HG03342 (cell line): ENCODE measurements at regions not wholly inside any gene's neighbourhood (a gene's known extent, or its start where the extent isn't known, plus 50 kb on each side); places are given as distances from the start of the nearest gene placed in this dataset.
"Not testable (repeated sequence)": the region's sequence is repeated elsewhere in the genome, so short reads cannot be mapped to it uniquely, and the experiment has no call there.

Experiments
- ATAC-seq: cut with Tn5 transposase; IDR thresholded peaks from one replicate; pipeline ENCODE4 v1.9.1; 2021; ENCODE audit warnings: mild to moderate bottlenecking, moderate library complexity; ENCODE audit not compliant: unreplicated experiment

DNA sequence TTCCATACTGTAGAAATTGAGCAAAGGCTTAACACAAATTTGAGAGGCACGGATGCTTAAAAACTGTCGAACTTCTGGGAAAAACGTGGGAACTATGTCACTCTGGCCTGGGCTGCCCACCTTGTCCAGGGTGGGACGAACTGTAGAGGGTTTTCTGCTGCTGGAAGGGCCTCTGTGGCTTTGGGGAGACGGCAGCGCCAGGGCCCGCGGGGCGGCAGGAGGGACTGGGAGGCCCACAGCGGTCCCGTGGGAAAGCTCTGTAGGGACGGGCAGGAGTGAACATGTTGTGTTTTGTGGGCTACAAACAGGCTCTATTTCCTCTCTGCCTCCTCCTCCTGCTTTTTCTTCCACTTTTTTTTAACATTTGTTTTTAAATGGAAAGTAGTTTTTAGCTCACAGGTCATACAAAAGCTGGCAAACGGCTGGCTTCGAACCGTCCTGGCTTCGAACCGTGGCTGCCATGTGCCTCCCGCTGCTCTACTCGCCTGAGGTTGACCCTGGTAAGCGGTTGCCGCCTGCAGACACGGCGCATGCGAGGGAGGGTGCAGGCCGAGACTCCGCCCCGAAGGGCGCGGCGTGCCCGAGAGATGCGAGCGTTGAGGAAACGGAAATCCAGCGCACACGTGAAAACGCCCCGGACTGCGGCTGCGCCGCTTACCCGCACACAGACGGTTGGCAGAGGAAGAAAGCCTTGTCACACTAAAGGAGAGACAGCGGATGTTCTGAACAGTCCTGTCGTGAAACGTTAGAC lies 382.3 kb upstream of the ZFP42 start:
- ATAC-seq, result no peak

GRCh38 chr4:187615972-187616371 lies 379.6 kb upstream of the ZFP42 start:
- ATAC-seq, result no peak

DNA sequence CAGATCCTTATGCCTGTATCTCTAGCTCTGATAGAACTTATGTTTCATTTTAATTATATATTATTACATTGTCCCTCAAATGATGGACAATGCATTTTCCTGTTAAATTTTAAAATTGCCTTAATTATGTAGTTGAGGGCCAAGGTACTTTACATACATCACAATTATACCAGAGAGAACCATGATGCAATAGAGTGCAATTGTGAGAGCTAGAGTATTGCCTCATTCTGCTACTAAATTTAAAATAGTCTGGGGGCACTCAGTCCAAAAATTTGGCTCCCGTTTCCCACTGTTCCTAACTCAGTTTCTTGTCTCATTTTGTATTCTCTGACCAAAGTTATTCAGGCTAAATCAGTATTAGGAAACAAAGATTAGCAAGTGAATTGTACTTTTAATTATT lies 378.5 kb upstream of the ZFP42 start:
- ATAC-seq, result no peak

- ATAC-seq, result no peak
Observed at GRCh38 chr4:187618701-187619281, 376.8 kb upstream of the ZFP42 start.

- ATAC-seq, result no peak
Observed at GRCh38 chr4:187619319-187619718, 376.3 kb upstream of the ZFP42 start.

DNA sequence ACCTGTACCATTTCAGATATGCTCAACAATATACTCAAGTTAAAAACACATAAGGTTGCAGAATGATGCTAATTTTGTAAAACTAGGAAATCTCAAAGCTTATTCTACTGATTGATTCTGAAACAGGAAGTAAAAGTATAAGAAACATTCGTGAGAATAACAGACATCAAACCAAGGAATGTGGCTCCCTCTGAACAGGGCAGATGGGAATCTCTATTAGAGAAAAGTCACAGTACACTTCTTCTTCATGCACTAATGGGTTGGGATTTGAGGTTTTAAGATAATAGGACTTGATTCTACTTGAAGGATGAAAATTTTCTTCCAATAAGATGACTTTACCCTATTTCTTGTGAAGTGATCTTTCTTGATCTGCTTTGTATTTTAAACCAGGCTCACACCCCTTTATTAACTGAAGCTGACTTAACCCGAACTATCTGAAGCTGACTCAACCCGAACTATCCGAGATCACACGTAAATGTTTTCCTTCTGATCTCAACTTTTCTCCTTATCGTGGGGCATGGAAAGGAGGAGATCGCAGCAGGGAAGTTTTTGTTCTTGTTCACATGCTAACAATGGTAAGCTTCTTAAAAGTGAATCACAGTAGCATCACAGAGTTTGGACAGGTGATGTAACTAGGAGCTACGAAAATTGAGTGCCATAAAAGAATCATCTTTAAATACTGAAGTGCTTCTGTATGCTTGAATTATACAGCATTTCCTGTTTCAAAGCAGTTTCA lies 363.1 kb upstream of the ZFP42 start:
- no peak for ATAC-seq

- no peak for ATAC-seq
Observed at GRCh38 chr4:187633245-187633644, 362.3 kb upstream of the ZFP42 start.

- ATAC-seq, result no peak
Observed at GRCh38 chr4:187656959-187657358, 338.6 kb upstream of the ZFP42 start.

DNA sequence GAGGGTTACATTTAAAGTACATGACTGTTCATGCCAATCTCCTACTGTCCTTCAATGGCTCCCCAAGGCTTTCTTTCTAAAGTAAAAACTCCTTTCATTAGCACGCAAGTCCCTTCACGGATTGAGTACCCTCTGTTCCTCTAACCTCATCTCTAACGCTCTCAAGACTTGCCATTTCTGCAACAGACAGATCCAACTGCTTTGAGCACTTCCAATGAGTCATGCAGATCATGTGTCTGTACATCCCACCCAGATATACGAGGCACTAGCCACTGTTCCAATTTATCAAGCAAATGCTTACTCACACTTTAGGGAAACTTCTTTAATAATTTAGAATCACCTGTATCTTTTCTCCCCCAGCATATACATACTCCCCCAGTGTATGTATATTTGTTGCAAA lies 332.5 kb upstream of the ZFP42 start:
- no peak for ATAC-seq

- no peak for ATAC-seq
Observed at GRCh38 chr4:187664011-187664410, 331.6 kb upstream of the ZFP42 start.

DNA sequence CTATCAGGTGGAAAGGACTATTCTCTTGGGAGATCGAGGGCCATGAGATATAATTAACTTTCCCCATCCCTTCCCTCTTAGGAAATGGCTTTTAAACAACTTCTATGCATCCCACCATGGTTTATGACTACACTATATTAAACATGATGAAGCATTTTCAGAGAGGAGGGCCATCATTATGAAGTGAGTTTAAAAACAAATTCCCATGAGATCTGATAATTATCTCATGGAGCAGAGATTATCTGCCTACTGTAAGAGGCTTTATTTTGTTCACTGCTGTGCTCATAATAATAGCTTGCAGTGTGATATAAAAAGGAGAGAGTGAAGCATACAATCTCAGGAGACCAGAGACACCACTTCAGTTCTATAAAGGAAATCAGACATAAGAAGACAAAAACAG lies 330.5 kb upstream of the ZFP42 start:
- no peak for ATAC-seq

DNA sequence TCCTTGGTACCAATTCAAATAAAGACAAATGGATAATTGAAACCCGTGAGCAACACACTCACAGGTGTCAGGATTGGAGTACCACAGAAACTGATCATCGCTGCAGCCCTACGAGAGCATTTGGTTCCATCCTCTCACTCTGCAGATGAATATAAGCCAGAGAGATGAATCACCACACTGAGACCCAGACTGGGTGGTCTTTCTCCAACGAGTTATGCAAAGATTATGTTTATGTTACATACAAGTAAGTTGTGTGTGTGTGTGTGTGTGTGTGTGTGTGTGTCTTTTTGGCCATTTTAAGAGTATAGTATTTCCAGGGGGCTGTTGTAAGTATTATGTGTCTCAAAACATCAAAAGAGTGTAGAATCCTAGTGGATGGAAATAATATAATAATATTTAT lies 329.5 kb upstream of the ZFP42 start:
- no peak for ATAC-seq

- no peak for ATAC-seq
Observed at GRCh38 chr4:187666697-187667494, 328.7 kb upstream of the ZFP42 start.

DNA sequence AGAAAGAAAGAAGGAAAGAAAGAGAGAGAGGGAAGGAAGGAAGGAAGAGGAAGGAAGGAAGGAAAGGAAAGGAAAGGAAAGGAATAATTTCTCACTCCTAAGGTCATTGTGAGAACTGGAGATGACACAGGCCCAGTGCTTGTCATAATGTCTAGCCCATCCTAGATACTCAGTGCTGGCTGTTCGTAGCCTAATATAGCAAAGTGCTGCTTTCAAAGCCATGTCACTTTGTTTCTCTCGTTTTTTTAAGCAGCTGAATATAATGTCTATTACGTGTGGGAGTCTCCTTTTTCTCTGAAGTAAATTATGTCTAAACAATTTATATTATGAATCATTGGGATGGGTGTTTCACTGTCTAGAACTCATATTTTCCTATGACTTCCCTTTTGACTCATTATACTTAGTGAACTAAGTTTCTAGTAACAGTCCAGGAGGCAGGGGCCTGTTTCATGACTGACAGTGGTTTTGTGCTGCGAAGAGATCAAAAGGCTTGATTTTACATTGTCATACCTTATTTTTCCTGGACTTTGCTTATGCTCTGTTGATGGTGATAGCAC lies 327.0 kb upstream of the ZFP42 start:
- ATAC-seq, result no peak

DNA sequence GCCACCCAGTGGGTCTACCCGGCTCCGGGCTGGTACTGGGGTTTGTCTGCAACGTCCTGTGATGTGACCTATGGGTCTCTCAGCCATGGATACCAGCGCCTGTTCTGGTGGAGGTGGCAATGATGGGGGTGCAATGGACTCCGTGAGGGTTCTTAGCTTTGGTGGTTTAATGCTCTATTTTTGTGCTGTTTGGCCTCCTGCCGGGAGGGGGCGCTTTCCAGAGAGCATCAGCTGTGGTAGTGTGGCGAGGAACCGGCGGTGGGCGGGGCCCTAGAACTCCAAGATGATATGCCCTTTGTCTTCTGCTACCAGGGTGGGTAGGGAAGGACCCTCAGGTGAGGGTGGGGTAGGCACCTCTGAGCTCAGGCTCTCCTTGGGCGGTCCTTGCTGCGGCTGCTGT lies 324.1 kb upstream of the ZFP42 start:
- ATAC-seq, result not testable (repeated sequence)

- ATAC-seq, result not testable (repeated sequence)
Observed at GRCh38 chr4:187671958-187672357, 323.6 kb upstream of the ZFP42 start.

DNA sequence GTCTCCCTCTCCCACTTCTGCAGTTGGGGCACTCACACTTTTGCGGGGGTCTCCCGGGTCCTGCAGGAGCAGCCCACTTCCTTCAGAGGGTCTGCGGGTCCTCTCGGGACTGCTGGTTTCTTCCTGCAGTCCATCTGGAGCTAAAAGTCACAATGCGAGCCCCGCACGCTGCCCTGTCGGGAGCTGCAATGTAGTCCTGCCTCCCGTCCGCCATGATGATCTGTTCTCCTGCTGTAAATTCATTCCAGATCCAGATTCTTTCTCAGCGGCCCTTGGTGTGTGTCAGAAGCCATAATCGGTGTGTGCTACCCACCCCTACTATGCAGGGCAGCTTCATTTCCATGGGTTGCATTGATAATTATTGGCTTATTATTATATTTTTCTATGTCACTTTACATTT lies 323.0 kb upstream of the ZFP42 start:
- ATAC-seq, result not testable (repeated sequence)

DNA sequence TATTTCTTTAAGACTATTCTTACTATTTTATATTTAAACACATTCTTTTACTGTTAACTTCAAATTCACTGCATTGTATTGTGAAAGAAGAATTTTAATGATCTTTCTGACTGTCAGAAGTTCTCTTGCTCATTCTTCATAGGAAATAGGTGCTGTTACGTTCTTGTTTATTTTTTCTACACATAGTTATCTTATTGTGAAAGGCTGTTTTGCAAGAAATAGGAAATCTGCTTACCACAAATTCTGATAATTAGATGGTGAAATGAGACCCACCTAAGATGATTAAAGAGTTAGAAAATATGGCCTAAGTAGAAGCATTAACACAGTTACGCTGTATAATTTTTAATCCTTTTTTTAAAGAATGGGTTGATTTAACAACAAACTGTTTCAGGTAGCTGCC lies 316.1 kb upstream of the ZFP42 start:
- no peak for ATAC-seq

GRCh38 chr4:187685247-187685646 lies 310.3 kb upstream of the ZFP42 start:
- ATAC-seq, result no peak

DNA sequence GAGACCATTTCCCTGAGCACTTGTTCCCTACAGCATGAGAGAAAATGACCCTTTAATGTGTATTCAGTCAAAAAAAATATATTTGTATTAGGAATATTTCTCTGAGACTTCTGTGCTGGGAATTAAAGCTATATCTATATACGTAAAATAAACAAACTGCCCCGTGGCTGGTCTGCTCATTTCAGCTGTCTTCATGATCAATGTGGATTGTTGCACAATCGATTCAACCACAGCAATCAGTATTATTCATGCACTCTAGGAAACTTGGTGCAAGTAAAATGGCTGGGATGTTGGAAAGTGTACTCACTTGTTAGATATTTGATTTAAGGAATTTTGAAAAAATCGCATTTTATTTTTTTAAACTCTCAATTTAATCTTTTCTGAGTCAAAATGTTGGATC lies 307.9 kb upstream of the ZFP42 start:
- ATAC-seq, result no peak

GRCh38 chr4:187692626-187693025 lies 302.9 kb upstream of the ZFP42 start:
- no peak for ATAC-seq
